PC-3 (cell line): ENCODE measurements at regions not wholly inside any gene's neighbourhood (a gene's known extent, or its start where the extent isn't known, plus 50 kb on each side); places are given as distances from the start of the nearest gene placed in this dataset.

Experiments used
- EZH2 ChIP-seq: fragments of 300-600 bp; sonication (generic); IDR thresholded peaks from one replicate; pipeline ENCODE4 v1.6.1; 2017; ENCODE audit warnings: antibody characterized with exemption, mild to moderate bottlenecking, low read length; ENCODE audit not compliant: unreplicated experiment
- TF ChIP-seq, protein P1 (sequence below): fragments of 300-600 bp; sonication (generic); conservative IDR thresholded peaks from 2 replicates; pipeline ENCODE4 v1.5.1; 2017; ENCODE audit warnings: antibody characterized with exemption, low read depth, mild to moderate bottlenecking, low read length

DNA sequence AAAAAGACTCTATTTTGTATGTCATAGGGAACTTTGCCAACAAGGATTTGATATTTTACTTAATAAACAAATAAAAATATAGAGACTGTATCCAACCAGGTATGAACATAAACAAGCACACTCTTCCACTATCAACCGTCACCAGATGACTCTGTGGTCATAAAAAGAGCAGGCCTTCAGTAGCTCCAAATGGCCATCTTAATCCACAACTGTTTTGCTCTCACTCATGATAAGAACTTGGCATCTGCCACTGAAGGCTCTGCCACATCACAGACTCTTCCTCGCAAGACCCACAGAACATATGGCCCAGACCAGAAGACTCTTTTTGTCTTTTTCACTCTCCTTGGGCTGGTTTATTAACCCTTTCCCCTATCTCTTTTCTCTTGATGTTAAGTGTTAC is 98.7 kb upstream of the POM121L12 start:
- TF ChIP-seq, protein P1, sequence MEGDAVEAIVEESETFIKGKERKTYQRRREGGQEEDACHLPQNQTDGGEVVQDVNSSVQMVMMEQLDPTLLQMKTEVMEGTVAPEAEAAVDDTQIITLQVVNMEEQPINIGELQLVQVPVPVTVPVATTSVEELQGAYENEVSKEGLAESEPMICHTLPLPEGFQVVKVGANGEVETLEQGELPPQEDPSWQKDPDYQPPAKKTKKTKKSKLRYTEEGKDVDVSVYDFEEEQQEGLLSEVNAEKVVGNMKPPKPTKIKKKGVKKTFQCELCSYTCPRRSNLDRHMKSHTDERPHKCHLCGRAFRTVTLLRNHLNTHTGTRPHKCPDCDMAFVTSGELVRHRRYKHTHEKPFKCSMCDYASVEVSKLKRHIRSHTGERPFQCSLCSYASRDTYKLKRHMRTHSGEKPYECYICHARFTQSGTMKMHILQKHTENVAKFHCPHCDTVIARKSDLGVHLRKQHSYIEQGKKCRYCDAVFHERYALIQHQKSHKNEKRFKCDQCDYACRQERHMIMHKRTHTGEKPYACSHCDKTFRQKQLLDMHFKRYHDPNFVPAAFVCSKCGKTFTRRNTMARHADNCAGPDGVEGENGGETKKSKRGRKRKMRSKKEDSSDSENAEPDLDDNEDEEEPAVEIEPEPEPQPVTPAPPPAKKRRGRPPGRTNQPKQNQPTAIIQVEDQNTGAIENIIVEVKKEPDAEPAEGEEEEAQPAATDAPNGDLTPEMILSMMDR, result no peak
- TF ChIP-seq EZH2, result no peak
